ENCODE measurements at regions not wholly inside any gene's neighbourhood (a gene's known extent, or its start where the extent isn't known, plus 50 kb on each side); places are given as distances from the start of the nearest gene placed in this dataset.

- ChIA-PET POLR2A (no interaction called here), CTCF (no interaction called here)
Observed at GRCh38 chr7:26480156-26480555, 188.5 kb downstream of the SNX10 start.

GRCh38 chr7:26482927-26483326, 191.3 kb downstream of the SNX10 start:
- CTCF ChIA-PET: interaction anchor here (1.0 kb wide), 1 partner anchor 83 kb away, joined by 4 read pairs; no protein-coding TSS in a partner anchor
- DNase-seq (ENCODE audit: extremely low spot score): no peak
- POLR2A ChIA-PET: no interaction called here
- TF ChIP-seq BHLHE40 (IDR thresholded peaks at IDR 0.05; ENCODE audit: borderline replicate concordance) (no peak), FOXA1 (IDR thresholded peaks at IDR 0.05) (no peak), ELF4 (IDR thresholded peaks at IDR 0.05) (no peak), FOXM1 (IDR thresholded peaks at IDR 0.05; ENCODE audit: borderline replicate concordance) (no peak), HDGF (IDR thresholded peaks at IDR 0.05; ENCODE audit: borderline replicate concordance) (no peak), LEF1 (IDR thresholded peaks at IDR 0.05; ENCODE audit: borderline replicate concordance) (no peak), NFRKB (IDR thresholded peaks at IDR 0.05) (no peak), SP1 (IDR thresholded peaks at IDR 0.05) (no peak), L3MBTL2 (conservative IDR thresholded peaks at IDR 0.05) (no peak), ZNF384 (IDR thresholded peaks at IDR 0.05) (no peak), CTBP1 (IDR thresholded peaks at IDR 0.05; ENCODE audit: borderline replicate concordance) (no peak), PKNOX1 (IDR thresholded peaks at IDR 0.05) (no peak), FOXK2 (IDR thresholded peaks at IDR 0.05) (no peak), ARNT (IDR thresholded peaks at IDR 0.05) (no peak), SUZ12 (IDR thresholded peaks at IDR 0.05) (no peak), TARDBP (IDR thresholded peaks at IDR 0.05) (no peak)

More at GRCh38 chr7:26480156-26480555, 188.5 kb downstream of the SNX10 start:
- TF ChIP-seq PKNOX1 (IDR thresholded peaks at IDR 0.05) (no peak), ELF4 (IDR thresholded peaks at IDR 0.05) (no peak), ZNF384 (IDR thresholded peaks at IDR 0.05) (no peak), CTBP1 (IDR thresholded peaks at IDR 0.05; ENCODE audit: borderline replicate concordance) (no peak), LEF1 (IDR thresholded peaks at IDR 0.05; ENCODE audit: borderline replicate concordance) (no peak), FOXM1 (IDR thresholded peaks at IDR 0.05; ENCODE audit: borderline replicate concordance) (no peak), SUZ12 (IDR thresholded peaks at IDR 0.05) (no peak), SP1 (IDR thresholded peaks at IDR 0.05) (no peak), FOXA1 (IDR thresholded peaks at IDR 0.05) (no peak), HDGF (IDR thresholded peaks at IDR 0.05; ENCODE audit: borderline replicate concordance) (no peak), BHLHE40 (IDR thresholded peaks at IDR 0.05; ENCODE audit: borderline replicate concordance) (no peak)
- DNase-seq (ENCODE audit: extremely low spot score): no peak

- POLR2A ChIA-PET: no interaction called here
- DNase-seq (ENCODE audit: extremely low spot score): no peak
- TF ChIP-seq BHLHE40 (IDR thresholded peaks at IDR 0.05; ENCODE audit: borderline replicate concordance) (no peak), FOXA1 (IDR thresholded peaks at IDR 0.05) (no peak), HDGF (IDR thresholded peaks at IDR 0.05; ENCODE audit: borderline replicate concordance) (no peak), L3MBTL2 (conservative IDR thresholded peaks at IDR 0.05) (no peak), TARDBP (IDR thresholded peaks at IDR 0.05) (no peak), ELF4 (IDR thresholded peaks at IDR 0.05) (no peak)
- CTCF ChIA-PET: no interaction called here
Observed at GRCh38 chr7:26483843-26484242, 192.2 kb downstream of the SNX10 start.

- ChIA-PET CTCF (no interaction called here), POLR2A (no interaction called here)
- no peak for TF ChIP-seq ZNF384 (IDR thresholded peaks at IDR 0.05)
- no peak for TF ChIP-seq ELF4 (IDR thresholded peaks at IDR 0.05)
- no peak for TF ChIP-seq ARNT (IDR thresholded peaks at IDR 0.05)
- TF ChIP-seq TARDBP (IDR thresholded peaks at IDR 0.05): no peak
- no peak for TF ChIP-seq FOXK2 (IDR thresholded peaks at IDR 0.05)
- peak; percentile 34; the same call in 1 of the 2 replicates for TF ChIP-seq CTBP1 (IDR thresholded peaks at IDR 0.05; ENCODE audit: borderline replicate concordance)
- no peak for TF ChIP-seq BHLHE40 (IDR thresholded peaks at IDR 0.05; ENCODE audit: borderline replicate concordance)
- TF ChIP-seq PKNOX1 (IDR thresholded peaks at IDR 0.05): peak; percentile 96
- no peak for TF ChIP-seq FOXA1 (IDR thresholded peaks at IDR 0.05)
- no peak for TF ChIP-seq SUZ12 (IDR thresholded peaks at IDR 0.05)
- TF ChIP-seq LEF1 (IDR thresholded peaks at IDR 0.05; ENCODE audit: borderline replicate concordance): no peak
- TF ChIP-seq SP1 (IDR thresholded peaks at IDR 0.05): no peak
- TF ChIP-seq FOXM1 (IDR thresholded peaks at IDR 0.05; ENCODE audit: borderline replicate concordance): no peak
- TF ChIP-seq NFRKB (IDR thresholded peaks at IDR 0.05): no peak
- no peak for TF ChIP-seq HDGF (IDR thresholded peaks at IDR 0.05; ENCODE audit: borderline replicate concordance)
- no peak for TF ChIP-seq L3MBTL2 (conservative IDR thresholded peaks at IDR 0.05)
- DNase-seq (ENCODE audit: extremely low spot score): no peak
Observed at GRCh38 chr7:26485367-26485934, 193.8 kb downstream of the SNX10 start.

- TF ChIP-seq CTBP1 (IDR thresholded peaks at IDR 0.05; ENCODE audit: borderline replicate concordance): no peak
- ChIA-PET CTCF (no interaction called here), POLR2A (no interaction called here)
- no peak for DNase-seq (ENCODE audit: extremely low spot score)
Observed at GRCh38 chr7:26486153-26486552, 194.5 kb downstream of the SNX10 start.

- TF ChIP-seq SUZ12 (IDR thresholded peaks at IDR 0.05) (no peak), LEF1 (IDR thresholded peaks at IDR 0.05; ENCODE audit: borderline replicate concordance) (no peak), HDGF (IDR thresholded peaks at IDR 0.05; ENCODE audit: borderline replicate concordance) (no peak), ELF4 (IDR thresholded peaks at IDR 0.05) (no peak), L3MBTL2 (conservative IDR thresholded peaks at IDR 0.05) (no peak), FOXK2 (IDR thresholded peaks at IDR 0.05) (no peak), ZNF384 (IDR thresholded peaks at IDR 0.05) (no peak), FOXA1 (IDR thresholded peaks at IDR 0.05) (no peak), TARDBP (IDR thresholded peaks at IDR 0.05) (no peak), NFRKB (IDR thresholded peaks at IDR 0.05) (no peak), ARNT (IDR thresholded peaks at IDR 0.05) (no peak), CTBP1 (IDR thresholded peaks at IDR 0.05; ENCODE audit: borderline replicate concordance) (no peak), BHLHE40 (IDR thresholded peaks at IDR 0.05; ENCODE audit: borderline replicate concordance) (no peak), PKNOX1 (IDR thresholded peaks at IDR 0.05) (no peak), SP1 (IDR thresholded peaks at IDR 0.05) (no peak), FOXM1 (IDR thresholded peaks at IDR 0.05; ENCODE audit: borderline replicate concordance) (no peak)
- ChIA-PET POLR2A (no interaction called here), CTCF (no interaction called here)
- no peak for DNase-seq (ENCODE audit: extremely low spot score)
Observed at GRCh38 chr7:26487780-26488515, 196.3 kb downstream of the SNX10 start.

All from HEK293T (cell line).